GM18867 (cell line): ENCODE measurements at regions not wholly inside any gene's neighbourhood (a gene's known extent, or its start where the extent isn't known, plus 50 kb on each side); places are given as distances from the start of the nearest gene placed in this dataset.
"Not testable (repeated sequence)": the region's sequence is repeated elsewhere in the genome, so short reads cannot be mapped to it uniquely, and the experiment has no call there.

Experiments used
- ATAC-seq: cut with Tn5 transposase; IDR thresholded peaks from one replicate; pipeline ENCODE4 v1.9.1; 2021; ENCODE audit warnings: mild to moderate bottlenecking, moderate library complexity; ENCODE audit not compliant: unreplicated experiment

GRCh38 chr2:139439100-139439499 lies 658.9 kb upstream of the NXPH2 start:
- ATAC-seq: no peak

- no peak for ATAC-seq
Observed at GRCh38 chr2:139438478-139438877, 658.3 kb upstream of the NXPH2 start.

GRCh38 chr2:139427164-139427563 lies 647.0 kb upstream of the NXPH2 start:
- no peak for ATAC-seq

GRCh38 chr2:139424101-139424500 lies 643.9 kb upstream of the NXPH2 start:
- ATAC-seq: no peak

GRCh38 chr2:139411236-139411635 lies 631.0 kb upstream of the NXPH2 start:
- ATAC-seq: no peak

- not testable (repeated sequence) for ATAC-seq
Observed at GRCh38 chr2:139410833-139411174, 630.6 kb upstream of the NXPH2 start.

- not testable (repeated sequence) for ATAC-seq
Observed at GRCh38 chr2:139410147-139410832, 630.1 kb upstream of the NXPH2 start.

GRCh38 chr2:139409212-139409611 lies 629.0 kb upstream of the NXPH2 start:
- no peak for ATAC-seq

- no peak for ATAC-seq
Observed at GRCh38 chr2:139403948-139404347, 623.8 kb upstream of the NXPH2 start.

GRCh38 chr2:139394801-139395200 lies 614.6 kb upstream of the NXPH2 start:
- ATAC-seq: no peak

GRCh38 chr2:139389391-139389790 lies 609.2 kb upstream of the NXPH2 start:
- no peak for ATAC-seq

- no peak for ATAC-seq
Observed at GRCh38 chr2:139386401-139386800, 606.2 kb upstream of the NXPH2 start.

- ATAC-seq: no peak
Observed at GRCh38 chr2:139383532-139383931, 603.3 kb upstream of the NXPH2 start.

GRCh38 chr2:139380051-139380450 lies 599.9 kb upstream of the NXPH2 start:
- ATAC-seq: no peak

GRCh38 chr2:139378373-139378772 lies 598.2 kb upstream of the NXPH2 start:
- no peak for ATAC-seq

- no peak for ATAC-seq
Observed at GRCh38 chr2:139374296-139374850, 594.2 kb upstream of the NXPH2 start.

GRCh38 chr2:139369423-139370409 lies 589.5 kb upstream of the NXPH2 start:
- no peak for ATAC-seq

GRCh38 chr2:139367416-139367815 lies 587.2 kb upstream of the NXPH2 start:
- no peak for ATAC-seq

- no peak for ATAC-seq
Observed at GRCh38 chr2:139366681-139367080, 586.5 kb upstream of the NXPH2 start.

GRCh38 chr2:139365189-139365588 lies 585.0 kb upstream of the NXPH2 start:
- ATAC-seq: no peak

- ATAC-seq: no peak
Observed at GRCh38 chr2:139360654-139361053, 580.5 kb upstream of the NXPH2 start.

- ATAC-seq: no peak
Observed at GRCh38 chr2:139359818-139360217, 579.6 kb upstream of the NXPH2 start.
